HG02981 (cell line): ENCODE measurements at regions not wholly inside any gene's neighbourhood (a gene's known extent, or its start where the extent isn't known, plus 50 kb on each side); places are given as distances from the start of the nearest gene placed in this dataset.

Source experiments
- ATAC-seq: cut with Tn5 transposase; IDR thresholded peaks from one replicate; pipeline ENCODE4 v1.9.1; 2021; ENCODE audit warnings: mild to moderate bottlenecking, moderate library complexity; ENCODE audit not compliant: unreplicated experiment

- ATAC-seq: no peak
Measured at GRCh38 chr22:48853627-48854240, 973.9 kb downstream of the BRD1 start.

- no peak for ATAC-seq
Measured at GRCh38 chr22:48851933-48852549, 975.6 kb downstream of the BRD1 start.

GRCh38 chr22:48850658-48851287 lies 976.9 kb downstream of the BRD1 start:
- no peak for ATAC-seq

- no peak for ATAC-seq
Measured at GRCh38 chr22:48849963-48850657, 977.6 kb downstream of the BRD1 start.

GRCh38 chr22:48849219-48849912 lies 978.3 kb downstream of the BRD1 start:
- no peak for ATAC-seq

GRCh38 chr22:48846200-48846599 lies 981.5 kb downstream of the BRD1 start:
- ATAC-seq: no peak

- ATAC-seq: no peak
Measured at GRCh38 chr22:48845356-48845936, 982.2 kb downstream of the BRD1 start.

GRCh38 chr22:48844056-48844675 lies 983.5 kb downstream of the BRD1 start:
- ATAC-seq: no peak

- no peak for ATAC-seq
Measured at GRCh38 chr22:48843640-48844039, 984.0 kb downstream of the BRD1 start.

GRCh38 chr22:48842976-48843375 lies 984.7 kb downstream of the BRD1 start:
- no peak for ATAC-seq

GRCh38 chr22:48842583-48842945 lies 985.1 kb downstream of the BRD1 start:
- ATAC-seq: no peak

- ATAC-seq: no peak
Measured at GRCh38 chr22:48841881-48842582, 985.6 kb downstream of the BRD1 start.

GRCh38 chr22:48840112-48840949 lies 987.3 kb downstream of the BRD1 start:
- no peak for ATAC-seq

- no peak for ATAC-seq
Measured at GRCh38 chr22:48838846-48839730, 988.6 kb downstream of the BRD1 start.

GRCh38 chr22:48838376-48838775 lies 989.3 kb downstream of the BRD1 start:
- no peak for ATAC-seq

GRCh38 chr22:48837341-48837935 lies 990.2 kb downstream of the BRD1 start:
- ATAC-seq: no peak

GRCh38 chr22:48836673-48837340 lies 990.9 kb downstream of the BRD1 start:
- ATAC-seq: no peak
